Bronchial epithelial cell (primary cell): ENCODE measurements at regions not wholly inside any gene's neighbourhood (a gene's known extent, or its start where the extent isn't known, plus 50 kb on each side); places are given as distances from the start of the nearest gene placed in this dataset.

Source experiments
- DNase-seq: peaks from one replicate; pipeline ENCODE4 v3.0.0-alpha.2; 2010; ENCODE audit warnings: low read depth
- FAIRE-seq: peaks from 2 replicates; lab custom pipeline; 2011; peaks lifted over from hg19 to GRCh38; lab: Jason Lieb, UNC
- H3K27me3 ChIP-seq: 2 replicates; pipeline ENCODE4 v1.5.1; 2011; ENCODE audit warnings: low read length; ENCODE audit not compliant: control insufficient read depth, insufficient read depth
- H3K36me3 ChIP-seq: 2 replicates; pipeline ENCODE4 v1.5.1; 2011; ENCODE audit warnings: low read length; ENCODE audit not compliant: control insufficient read depth, insufficient read depth
- H3K4me3 ChIP-seq: 2 replicates; pipeline ENCODE4 v1.5.1; 2011; ENCODE audit warnings: mild to moderate bottlenecking, low read depth, low read length, control low read depth
- CTCF ChIP-seq: IDR thresholded peaks from 2 replicates; pipeline ENCODE4 v1.5.1; 2011; ENCODE audit warnings: mild to moderate bottlenecking, moderate library complexity, low read length, control low read depth, inconsistent platforms; ENCODE audit not compliant: insufficient read depth, severe bottlenecking

- FAIRE-seq (no peak), DNase-seq (peak; percentile 72)
- Histone ChIP-seq H3K4me3 (no peak overlapping the region), H3K27me3 (no peaks in the 10 kb centered on the region), H3K36me3 (no peaks in the 10 kb centered on the region)
- no peak for TF ChIP-seq CTCF
Observed at GRCh38 chr2:42854207-42854818, 61.9 kb upstream of the HAAO start.

GRCh38 chr2:42853549-42854206, 61.3 kb upstream of the HAAO start:
- FAIRE-seq (peak; percentile 95), DNase-seq (no peak)
- no peaks in the 10 kb centered on the region for H3K27me3 ChIP-seq
- H3K4me3 ChIP-seq: no peak overlapping the region
- TF ChIP-seq CTCF: no peak
- H3K36me3 ChIP-seq: no peaks in the 10 kb centered on the region

- no peaks in the 10 kb centered on the region for H3K27me3 ChIP-seq
- FAIRE-seq (no peak), DNase-seq (no peak)
- no peak overlapping the region for H3K4me3 ChIP-seq
- H3K36me3 ChIP-seq: no peaks in the 10 kb centered on the region
- TF ChIP-seq CTCF: no peak
Observed at GRCh38 chr2:42852798-42853197, 60.4 kb upstream of the HAAO start.

GRCh38 chr2:42851740-42852250, 59.4 kb upstream of the HAAO start:
- FAIRE-seq (no peak), DNase-seq (no peak)
- TF ChIP-seq CTCF: no peak
- Histone ChIP-seq H3K27me3 (no peaks in the 10 kb centered on the region), H3K36me3 (no peaks in the 10 kb centered on the region), H3K4me3 (no peak overlapping the region)

- Histone ChIP-seq H3K4me3 (no peak overlapping the region), H3K27me3 (no peaks in the 10 kb centered on the region), H3K36me3 (no peaks in the 10 kb centered on the region)
- DNase-seq: no peak
- no peak for FAIRE-seq
- TF ChIP-seq CTCF: no peak
Observed at GRCh38 chr2:42851186-42851585, 58.8 kb upstream of the HAAO start.
